ENCODE measurements at regions not wholly inside any gene's neighbourhood (a gene's known extent, or its start where the extent isn't known, plus 50 kb on each side); places are given as distances from the start of the nearest gene placed in this dataset.

- TF ChIP-seq ZNF407 (IDR thresholded peaks at IDR 0.05; ENCODE audit: low read depth) (no peak), SIN3A (IDR thresholded peaks at IDR 0.05; ENCODE audit: borderline replicate concordance in 2 of 2, control insufficient read depth in 1 of 2, low read depth in 2 of 2, low read length in 2 of 2) (no peak), SLC30A9 (CRISPR knock-in tag; IDR thresholded peaks at IDR 0.05) (no peak), KDM4B (IDR thresholded peaks at IDR 0.05; ENCODE audit: borderline replicate concordance in 2 of 2, low read depth in 1 of 2) (no peak), SMAD1 (IDR thresholded peaks at IDR 0.05; ENCODE audit: low read depth, low read length, partially characterized antibody) (no peak)
Measured at GRCh38 chr3:159668990-159669476, 319.6 kb upstream of the IL12A start (continued).
